SK-N-SH treated with all-trans-retinoic acid at 6 μM for 48 hours (cell line): ENCODE measurements at regions not wholly inside any gene's neighbourhood (a gene's known extent, or its start where the extent isn't known, plus 50 kb on each side); places are given as distances from the start of the nearest gene placed in this dataset.

Experiments used
- ARNTL ChIP-seq: fragments of 450-650 bp; formaldehyde crosslinking; IDR thresholded peaks from 2 replicates; pipeline ENCODE4 v1.5.0; 2020; ENCODE audit warnings: low read depth, mild to moderate bottlenecking, moderate library complexity, borderline replicate concordance
- BACH2 ChIP-seq: fragments of 250-450 bp; sonication (Bioruptor Pico); IDR thresholded peaks from 2 replicates; pipeline ENCODE4 v1.9.0; 2021; ENCODE audit warnings: mild to moderate bottlenecking, borderline replicate concordance
- ISL1 ChIP-seq: fragments of 250-450 bp; sonication (Bioruptor Pico); IDR thresholded peaks from 2 replicates; pipeline ENCODE4 v2.1.2; 2022; ENCODE audit warnings: mild to moderate bottlenecking, moderate library complexity
- OSR1 ChIP-seq: fragments of 250-450 bp; sonication (Bioruptor Pico); IDR thresholded peaks from 2 replicates; pipeline ENCODE4 v1.8.0; 2022; ENCODE audit warnings: moderate library complexity, mild to moderate bottlenecking, inconsistent platforms
- RARB ChIP-seq: fragments of 250-450 bp; sonication (Bioruptor Pico); IDR thresholded peaks from 2 replicates; pipeline ENCODE4 v1.8.0; 2021; ENCODE audit warnings: mild to moderate bottlenecking, moderate library complexity
- SNAI2 ChIP-seq: fragments of 250-450 bp; sonication (Bioruptor Pico); IDR thresholded peaks from 2 replicates; pipeline ENCODE4 v1.5.0; 2020; ENCODE audit warnings: mild to moderate bottlenecking, moderate library complexity
- TCF4 ChIP-seq: fragments of 250-450 bp; sonication (Bioruptor Pico); IDR thresholded peaks from 2 replicates; pipeline ENCODE4 v1.8.0; 2021; ENCODE audit warnings: mild to moderate bottlenecking, moderate library complexity, borderline replicate concordance
- TOX ChIP-seq: fragments of 250-450 bp; sonication (Bioruptor Pico); IDR thresholded peaks from 2 replicates; pipeline ENCODE4 v1.8.0; 2021; ENCODE audit warnings: mild to moderate bottlenecking, moderate library complexity, borderline replicate concordance
- ZFP30 ChIP-seq: fragments of 450-650 bp; formaldehyde crosslinking; IDR thresholded peaks from 2 replicates; pipeline ENCODE4 v1.5.0; 2022; ENCODE audit warnings: mild to moderate bottlenecking, moderate library complexity
- ZNF70 ChIP-seq: fragments of 450-650 bp; formaldehyde crosslinking; IDR thresholded peaks from 2 replicates; pipeline ENCODE4 v1.5.0; 2020; ENCODE audit warnings: mild to moderate bottlenecking, moderate library complexity
- TF ChIP-seq, protein P1 (sequence below): fragments of 250-450 bp; sonication (Bioruptor Pico); IDR thresholded peaks from 2 replicates; pipeline ENCODE4 v1.5.1; 2021; ENCODE audit warnings: mild to moderate bottlenecking, moderate library complexity
- TF ChIP-seq, protein P2 (sequence below): fragments of 250-450 bp; sonication (Bioruptor Pico); IDR thresholded peaks from 2 replicates; pipeline ENCODE4 v1.5.1; 2020; ENCODE audit warnings: low read depth, mild to moderate bottlenecking, moderate library complexity
- TF ChIP-seq, protein P3 (sequence below): fragments of 250-450 bp; sonication (Bioruptor Pico); IDR thresholded peaks from 2 replicates; pipeline ENCODE4 v1.8.0; 2020; ENCODE audit warnings: mild to moderate bottlenecking, moderate library complexity, borderline replicate concordance

DNA sequence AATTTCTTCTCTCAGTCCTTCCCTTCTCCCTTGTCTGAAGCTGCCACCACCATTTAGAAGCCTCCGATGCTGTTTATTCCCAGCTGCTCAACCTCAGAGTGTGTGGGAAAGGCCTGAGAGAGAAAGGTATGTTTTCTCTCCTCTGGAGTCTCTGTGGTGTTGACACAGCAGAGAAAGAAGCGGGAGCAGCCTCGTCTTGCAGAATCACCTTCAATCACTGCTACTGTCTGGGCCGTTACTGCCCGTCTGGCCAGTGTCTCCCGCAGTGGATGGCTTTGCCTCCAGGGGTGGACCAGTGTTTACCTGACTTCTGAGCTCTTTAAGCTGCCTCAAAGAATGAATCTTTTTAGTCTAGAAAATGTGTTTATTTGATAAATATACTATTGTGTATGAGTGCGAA is 148.9 kb upstream of the FAM47C start:
- TF ChIP-seq ZNF70 (CRISPR knock-in tag) = no peak
- TF ChIP-seq, protein P1, sequence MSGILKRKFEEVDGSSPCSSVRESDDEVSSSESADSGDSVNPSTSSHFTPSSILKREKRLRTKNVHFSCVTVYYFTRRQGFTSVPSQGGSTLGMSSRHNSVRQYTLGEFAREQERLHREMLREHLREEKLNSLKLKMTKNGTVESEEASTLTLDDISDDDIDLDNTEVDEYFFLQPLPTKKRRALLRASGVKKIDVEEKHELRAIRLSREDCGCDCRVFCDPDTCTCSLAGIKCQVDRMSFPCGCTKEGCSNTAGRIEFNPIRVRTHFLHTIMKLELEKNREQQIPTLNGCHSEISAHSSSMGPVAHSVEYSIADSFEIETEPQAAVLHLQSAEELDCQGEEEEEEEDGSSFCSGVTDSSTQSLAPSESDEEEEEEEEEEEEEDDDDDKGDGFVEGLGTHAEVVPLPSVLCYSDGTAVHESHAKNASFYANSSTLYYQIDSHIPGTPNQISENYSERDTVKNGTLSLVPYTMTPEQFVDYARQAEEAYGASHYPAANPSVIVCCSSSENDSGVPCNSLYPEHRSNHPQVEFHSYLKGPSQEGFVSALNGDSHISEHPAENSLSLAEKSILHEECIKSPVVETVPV (CRISPR knock-in tag) = no peak
- no peak for TF ChIP-seq BACH2 (CRISPR knock-in tag)
- TF ChIP-seq ARNTL (CRISPR knock-in tag) = no peak
- TF ChIP-seq ZFP30 (CRISPR knock-in tag) = no peak
- TF ChIP-seq TCF4 (CRISPR knock-in tag) = no peak
- TF ChIP-seq TOX (CRISPR knock-in tag) = no peak
- no peak for TF ChIP-seq OSR1 (CRISPR knock-in tag)
- TF ChIP-seq ISL1 (CRISPR knock-in tag) = no peak
- TF ChIP-seq SNAI2 (CRISPR knock-in tag) = no peak
- TF ChIP-seq, protein P2, sequence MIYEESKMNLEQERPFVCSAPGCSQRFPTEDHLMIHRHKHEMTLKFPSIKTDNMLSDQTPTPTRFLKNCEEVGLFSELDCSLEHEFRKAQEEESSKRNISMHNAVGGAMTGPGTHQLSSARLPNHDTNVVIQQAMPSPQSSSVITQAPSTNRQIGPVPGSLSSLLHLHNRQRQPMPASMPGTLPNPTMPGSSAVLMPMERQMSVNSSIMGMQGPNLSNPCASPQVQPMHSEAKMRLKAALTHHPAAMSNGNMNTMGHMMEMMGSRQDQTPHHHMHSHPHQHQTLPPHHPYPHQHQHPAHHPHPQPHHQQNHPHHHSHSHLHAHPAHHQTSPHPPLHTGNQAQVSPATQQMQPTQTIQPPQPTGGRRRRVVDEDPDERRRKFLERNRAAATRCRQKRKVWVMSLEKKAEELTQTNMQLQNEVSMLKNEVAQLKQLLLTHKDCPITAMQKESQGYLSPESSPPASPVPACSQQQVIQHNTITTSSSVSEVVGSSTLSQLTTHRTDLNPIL (CRISPR knock-in tag) = no peak
- no peak for TF ChIP-seq RARB (CRISPR knock-in tag)
- TF ChIP-seq, protein P3, sequence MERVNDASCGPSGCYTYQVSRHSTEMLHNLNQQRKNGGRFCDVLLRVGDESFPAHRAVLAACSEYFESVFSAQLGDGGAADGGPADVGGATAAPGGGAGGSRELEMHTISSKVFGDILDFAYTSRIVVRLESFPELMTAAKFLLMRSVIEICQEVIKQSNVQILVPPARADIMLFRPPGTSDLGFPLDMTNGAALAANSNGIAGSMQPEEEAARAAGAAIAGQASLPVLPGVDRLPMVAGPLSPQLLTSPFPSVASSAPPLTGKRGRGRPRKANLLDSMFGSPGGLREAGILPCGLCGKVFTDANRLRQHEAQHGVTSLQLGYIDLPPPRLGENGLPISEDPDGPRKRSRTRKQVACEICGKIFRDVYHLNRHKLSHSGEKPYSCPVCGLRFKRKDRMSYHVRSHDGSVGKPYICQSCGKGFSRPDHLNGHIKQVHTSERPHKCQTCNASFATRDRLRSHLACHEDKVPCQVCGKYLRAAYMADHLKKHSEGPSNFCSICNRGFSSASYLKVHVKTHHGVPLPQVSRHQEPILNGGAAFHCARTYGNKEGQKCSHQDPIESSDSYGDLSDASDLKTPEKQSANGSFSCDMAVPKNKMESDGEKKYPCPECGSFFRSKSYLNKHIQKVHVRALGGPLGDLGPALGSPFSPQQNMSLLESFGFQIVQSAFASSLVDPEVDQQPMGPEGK (CRISPR knock-in tag) = no peak
